ENCODE measurements at regions not wholly inside any gene's neighbourhood (a gene's known extent, or its start where the extent isn't known, plus 50 kb on each side); places are given as distances from the start of the nearest gene placed in this dataset.

- no TSS peak for BruUV-seq (replicated peaks)
- POLR2A ChIA-PET = no interaction called here
- H3K9me3 Mint-ChIP-seq (ENCODE audit: unreplicated experiment) = peaks cover 10% of the 10 kb centered on the region
- CTCF ChIA-PET = no interaction called here
- Histone ChIP-seq H3K27me3 (replicated peaks; ENCODE audit: control insufficient read depth, insufficient read depth, low read length) (no peaks in the 10 kb centered on the region), H3K36me3 (ENCODE audit: control insufficient read depth, insufficient read depth, low read length) (no peaks in the 10 kb centered on the region), H3K9me3 (no peaks in the 10 kb centered on the region), H3K4me1 (no peaks in the 10 kb centered on the region), H3K4me3 (ENCODE audit: low read depth, low read length) (no peak overlapping the region)
- no peaks in the 10 kb centered on the region for H3K36me3 Mint-ChIP-seq (ENCODE audit: insufficient read depth, unreplicated experiment)
- DNase-seq = no peak
- H3K4me3 Mint-ChIP-seq (ENCODE audit: unreplicated experiment) = no peak overlapping the region
- no peak overlapping the region for H3K27ac Mint-ChIP-seq (ENCODE audit: unreplicated experiment)
- no peaks in the 10 kb centered on the region for H3K4me1 Mint-ChIP-seq (ENCODE audit: low read depth, unreplicated experiment)
- peaks cover 2% of the 10 kb centered on the region for H3K27me3 Mint-ChIP-seq (ENCODE audit: insufficient read depth, unreplicated experiment)
- intact Hi-C loops (cut with micrococcal nuclease; ENCODE audit: unreplicated experiment) = no loop called here
- no peak for TF ChIP-seq CTCF (IDR thresholded peaks at IDR 0.05; ENCODE audit: insufficient read depth in 1 of 2, low read depth in 1 of 2, low read length in 1 of 2, severe bottlenecking in 1 of 2, unreplicated experiment in 1 of 2)
Measured at GRCh38 chr21:40990366-40990765, 143.4 kb upstream of the DSCAM start.

DNA sequence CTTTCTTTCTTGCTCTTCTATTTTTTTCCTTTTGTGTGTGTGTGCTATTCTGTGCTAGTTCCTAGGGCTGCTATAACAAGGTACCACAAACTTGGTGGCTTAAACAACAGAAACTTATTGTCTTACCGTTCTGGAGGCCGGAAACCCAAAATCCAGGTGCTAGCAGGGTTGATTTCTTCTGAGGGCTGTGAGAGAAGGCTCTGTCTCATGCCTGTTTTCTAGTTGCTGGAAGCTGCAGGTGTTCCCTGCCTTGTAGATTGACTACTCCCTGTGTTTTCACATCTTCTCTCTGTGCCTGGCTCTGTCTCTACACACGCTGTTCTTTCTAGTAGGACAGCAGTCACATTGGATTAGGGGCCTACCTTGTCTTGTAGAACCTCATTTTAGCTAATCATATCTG is 150.9 kb upstream of the DSCAM start:
- Histone ChIP-seq H3K27me3 (replicated peaks; ENCODE audit: control insufficient read depth, insufficient read depth, low read length) (no peaks in the 10 kb centered on the region), H3K4me3 (ENCODE audit: low read depth, low read length) (no peak overlapping the region), H3K36me3 (ENCODE audit: control insufficient read depth, insufficient read depth, low read length) (no peaks in the 10 kb centered on the region), H3K9me3 (no peaks in the 10 kb centered on the region), H3K4me1 (no peaks in the 10 kb centered on the region)
- Mint-ChIP-seq H3K4me1 (ENCODE audit: low read depth, unreplicated experiment) (no peaks in the 10 kb centered on the region), H3K4me3 (ENCODE audit: unreplicated experiment) (no peak overlapping the region), H3K9me3 (ENCODE audit: unreplicated experiment) (peaks cover 12% of the 10 kb centered on the region), H3K36me3 (ENCODE audit: insufficient read depth, unreplicated experiment) (no peaks in the 10 kb centered on the region), H3K27me3 (ENCODE audit: insufficient read depth, unreplicated experiment) (peaks cover 2% of the 10 kb centered on the region), H3K27ac (ENCODE audit: unreplicated experiment) (no peak overlapping the region)
- intact Hi-C loops (cut with micrococcal nuclease; ENCODE audit: unreplicated experiment) = no loop called here
- ChIA-PET CTCF (no interaction called here), POLR2A (no interaction called here)
- TF ChIP-seq CTCF (IDR thresholded peaks at IDR 0.05; ENCODE audit: insufficient read depth in 1 of 2, low read depth in 1 of 2, low read length in 1 of 2, severe bottlenecking in 1 of 2, unreplicated experiment in 1 of 2) = no peak
- no peak for DNase-seq
- BruUV-seq (replicated peaks) = no TSS peak

DNA sequence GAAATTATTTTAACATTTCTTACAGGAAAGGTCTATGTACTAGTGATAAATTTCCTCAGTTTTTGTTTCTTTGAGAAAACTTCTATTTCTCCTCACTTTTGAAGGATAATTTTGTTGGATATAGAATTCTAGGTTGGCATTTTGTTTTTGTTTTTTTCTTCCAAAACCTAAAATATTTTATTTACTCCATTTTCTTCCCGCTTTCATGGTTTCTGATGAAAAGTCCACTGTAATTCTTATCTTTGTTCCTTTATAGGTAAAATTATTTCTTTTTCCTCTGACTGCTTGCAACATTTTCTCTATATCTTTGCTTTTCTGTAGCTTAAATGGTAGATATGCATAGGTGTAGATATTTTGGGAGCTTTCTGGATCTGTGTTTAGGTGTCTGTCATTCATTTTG is 153.9 kb upstream of the DSCAM start:
- peaks cover 12% of the 10 kb centered on the region for H3K9me3 Mint-ChIP-seq (ENCODE audit: unreplicated experiment)
- ChIA-PET POLR2A (no interaction called here), CTCF (no interaction called here)
- Histone ChIP-seq H3K27me3 (replicated peaks; ENCODE audit: control insufficient read depth, insufficient read depth, low read length) (no peaks in the 10 kb centered on the region), H3K4me3 (ENCODE audit: low read depth, low read length) (no peak overlapping the region), H3K9me3 (no peaks in the 10 kb centered on the region), H3K36me3 (ENCODE audit: control insufficient read depth, insufficient read depth, low read length) (no peaks in the 10 kb centered on the region), H3K4me1 (no peaks in the 10 kb centered on the region)
- no peaks in the 10 kb centered on the region for H3K27me3 Mint-ChIP-seq (ENCODE audit: insufficient read depth, unreplicated experiment)
- H3K27ac Mint-ChIP-seq (ENCODE audit: unreplicated experiment) = no peak overlapping the region
- BruUV-seq (replicated peaks) = no TSS peak
- intact Hi-C loops (cut with micrococcal nuclease; ENCODE audit: unreplicated experiment) = no loop called here
- no peak for TF ChIP-seq CTCF (IDR thresholded peaks at IDR 0.05; ENCODE audit: insufficient read depth in 1 of 2, low read depth in 1 of 2, low read length in 1 of 2, severe bottlenecking in 1 of 2, unreplicated experiment in 1 of 2)
- H3K4me1 Mint-ChIP-seq (ENCODE audit: low read depth, unreplicated experiment) = no peaks in the 10 kb centered on the region
- DNase-seq = no peak
- no peak overlapping the region for H3K4me3 Mint-ChIP-seq (ENCODE audit: unreplicated experiment)
- H3K36me3 Mint-ChIP-seq (ENCODE audit: insufficient read depth, unreplicated experiment) = no peaks in the 10 kb centered on the region
